WTC11 (cell line): ENCODE measurements at regions not wholly inside any gene's neighbourhood (a gene's known extent, or its start where the extent isn't known, plus 50 kb on each side); places are given as distances from the start of the nearest gene placed in this dataset.

Experiments
- ATF1 ChIP-seq: sonication (generic); formaldehyde crosslinking; IDR thresholded peaks from 2 replicates; pipeline ENCODE4 v1.8.1; 2023; ENCODE audit warnings: mild to moderate bottlenecking, moderate library complexity, missing genetic modification reagents
- CREB1 ChIP-seq: sonication (generic); formaldehyde crosslinking; IDR thresholded peaks from 2 replicates; pipeline ENCODE4 v1.8.0; 2023; ENCODE audit warnings: mild to moderate bottlenecking, missing genetic modification reagents
- FOXK1 ChIP-seq: sonication (generic); formaldehyde crosslinking; IDR thresholded peaks from 2 replicates; pipeline ENCODE4 v1.8.0; 2022; ENCODE audit warnings: mild to moderate bottlenecking, moderate library complexity, missing genetic modification reagents
- JAZF1 ChIP-seq: fragments of 250-450 bp; sonication (Bioruptor Pico); IDR thresholded peaks from 2 replicates; pipeline ENCODE4 v1.9.0; 2021; ENCODE audit warnings: moderate library complexity, mild to moderate bottlenecking, inconsistent platforms
- MXD4 ChIP-seq: fragments of 250-450 bp; sonication (Bioruptor Pico); IDR thresholded peaks from 2 replicates; pipeline ENCODE4 v1.8.0; 2021; ENCODE audit warnings: mild to moderate bottlenecking, moderate library complexity, borderline replicate concordance
- ZNF121 ChIP-seq: sonication (generic); formaldehyde crosslinking; IDR thresholded peaks from 2 replicates; pipeline ENCODE4 v1.8.0; 2023; ENCODE audit warnings: missing genetic modification reagents
- ZNF232 ChIP-seq: sonication (generic); formaldehyde crosslinking; IDR thresholded peaks from 2 replicates; pipeline ENCODE4 v1.8.0; 2022; ENCODE audit warnings: mild to moderate bottlenecking, missing genetic modification reagents
- TF ChIP-seq, protein P1 (sequence below): sonication (generic); formaldehyde crosslinking; IDR thresholded peaks from 2 replicates; pipeline ENCODE4 v1.8.0; 2022; ENCODE audit warnings: mild to moderate bottlenecking, missing genetic modification reagents
- TF ChIP-seq, protein P2 (sequence below): fragments of 200-600 bp; IDR thresholded peaks from 2 replicates; pipeline ENCODE4 v1.8.0; 2022; ENCODE audit warnings: antibody characterized with exemption
- TF ChIP-seq, protein P3 (sequence below): sonication (generic); formaldehyde crosslinking; IDR thresholded peaks from 2 replicates; pipeline ENCODE4 v1.8.0; 2022; ENCODE audit warnings: mild to moderate bottlenecking, missing genetic modification reagents
- TF ChIP-seq, protein P4 (sequence below): sonication (generic); formaldehyde crosslinking; IDR thresholded peaks from 2 replicates; pipeline ENCODE4 v1.8.1; 2022; ENCODE audit warnings: mild to moderate bottlenecking, moderate library complexity, missing genetic modification reagents
- TF ChIP-seq, protein P5 (sequence below): sonication (generic); formaldehyde crosslinking; conservative IDR thresholded peaks from 2 replicates; pipeline ENCODE4 v1.8.1; 2022; ENCODE audit warnings: mild to moderate bottlenecking, missing genetic modification reagents
- TF ChIP-seq, protein P6 (sequence below): sonication (generic); formaldehyde crosslinking; IDR thresholded peaks from 2 replicates; pipeline ENCODE4 v1.8.0; 2023; ENCODE audit warnings: mild to moderate bottlenecking, missing genetic modification reagents

DNA sequence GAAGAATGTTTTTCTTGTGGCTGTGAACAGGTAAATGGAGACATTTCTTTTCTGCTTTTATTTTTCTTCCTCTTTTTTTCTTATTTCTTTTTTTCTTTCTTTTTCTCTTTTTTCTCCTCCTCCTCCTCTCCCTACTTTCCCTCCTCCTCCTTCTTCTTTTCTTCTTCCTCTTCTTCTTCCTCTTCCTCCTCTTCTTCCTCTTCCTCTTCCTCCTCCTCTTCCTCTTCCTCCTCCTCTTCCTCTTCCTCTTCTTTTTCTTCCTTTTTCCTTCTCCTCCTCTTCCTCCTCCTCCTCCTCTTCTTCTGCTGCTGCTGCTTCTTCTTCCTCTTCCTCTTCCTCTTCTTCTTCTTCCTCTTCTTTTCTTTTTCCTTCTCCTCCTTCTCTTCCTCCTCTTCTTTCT lies 65.3 kb upstream of the NTRK2 start:
- TF ChIP-seq, protein P1, sequence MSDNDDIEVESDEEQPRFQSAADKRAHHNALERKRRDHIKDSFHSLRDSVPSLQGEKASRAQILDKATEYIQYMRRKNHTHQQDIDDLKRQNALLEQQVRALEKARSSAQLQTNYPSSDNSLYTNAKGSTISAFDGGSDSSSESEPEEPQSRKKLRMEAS (CRISPR knock-in tag): no peak
- TF ChIP-seq, protein P2, sequence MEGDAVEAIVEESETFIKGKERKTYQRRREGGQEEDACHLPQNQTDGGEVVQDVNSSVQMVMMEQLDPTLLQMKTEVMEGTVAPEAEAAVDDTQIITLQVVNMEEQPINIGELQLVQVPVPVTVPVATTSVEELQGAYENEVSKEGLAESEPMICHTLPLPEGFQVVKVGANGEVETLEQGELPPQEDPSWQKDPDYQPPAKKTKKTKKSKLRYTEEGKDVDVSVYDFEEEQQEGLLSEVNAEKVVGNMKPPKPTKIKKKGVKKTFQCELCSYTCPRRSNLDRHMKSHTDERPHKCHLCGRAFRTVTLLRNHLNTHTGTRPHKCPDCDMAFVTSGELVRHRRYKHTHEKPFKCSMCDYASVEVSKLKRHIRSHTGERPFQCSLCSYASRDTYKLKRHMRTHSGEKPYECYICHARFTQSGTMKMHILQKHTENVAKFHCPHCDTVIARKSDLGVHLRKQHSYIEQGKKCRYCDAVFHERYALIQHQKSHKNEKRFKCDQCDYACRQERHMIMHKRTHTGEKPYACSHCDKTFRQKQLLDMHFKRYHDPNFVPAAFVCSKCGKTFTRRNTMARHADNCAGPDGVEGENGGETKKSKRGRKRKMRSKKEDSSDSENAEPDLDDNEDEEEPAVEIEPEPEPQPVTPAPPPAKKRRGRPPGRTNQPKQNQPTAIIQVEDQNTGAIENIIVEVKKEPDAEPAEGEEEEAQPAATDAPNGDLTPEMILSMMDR: no peak
- TF ChIP-seq, protein P3, sequence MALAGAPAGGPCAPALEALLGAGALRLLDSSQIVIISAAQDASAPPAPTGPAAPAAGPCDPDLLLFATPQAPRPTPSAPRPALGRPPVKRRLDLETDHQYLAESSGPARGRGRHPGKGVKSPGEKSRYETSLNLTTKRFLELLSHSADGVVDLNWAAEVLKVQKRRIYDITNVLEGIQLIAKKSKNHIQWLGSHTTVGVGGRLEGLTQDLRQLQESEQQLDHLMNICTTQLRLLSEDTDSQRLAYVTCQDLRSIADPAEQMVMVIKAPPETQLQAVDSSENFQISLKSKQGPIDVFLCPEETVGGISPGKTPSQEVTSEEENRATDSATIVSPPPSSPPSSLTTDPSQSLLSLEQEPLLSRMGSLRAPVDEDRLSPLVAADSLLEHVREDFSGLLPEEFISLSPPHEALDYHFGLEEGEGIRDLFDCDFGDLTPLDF (CRISPR knock-in tag): no peak
- TF ChIP-seq FOXK1 (CRISPR knock-in tag) (no peak), CREB1 (CRISPR knock-in tag) (no peak), ZNF232 (CRISPR knock-in tag) (no peak), ZNF121 (CRISPR knock-in tag) (no peak), MXD4 (no peak), ATF1 (no peak), JAZF1 (CRISPR knock-in tag) (no peak)
- TF ChIP-seq, protein P4, sequence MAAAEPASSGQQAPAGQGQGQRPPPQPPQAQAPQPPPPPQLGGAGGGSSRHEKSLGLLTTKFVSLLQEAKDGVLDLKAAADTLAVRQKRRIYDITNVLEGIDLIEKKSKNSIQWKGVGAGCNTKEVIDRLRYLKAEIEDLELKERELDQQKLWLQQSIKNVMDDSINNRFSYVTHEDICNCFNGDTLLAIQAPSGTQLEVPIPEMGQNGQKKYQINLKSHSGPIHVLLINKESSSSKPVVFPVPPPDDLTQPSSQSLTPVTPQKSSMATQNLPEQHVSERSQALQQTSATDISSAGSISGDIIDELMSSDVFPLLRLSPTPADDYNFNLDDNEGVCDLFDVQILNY: no peak
- TF ChIP-seq, protein P5, sequence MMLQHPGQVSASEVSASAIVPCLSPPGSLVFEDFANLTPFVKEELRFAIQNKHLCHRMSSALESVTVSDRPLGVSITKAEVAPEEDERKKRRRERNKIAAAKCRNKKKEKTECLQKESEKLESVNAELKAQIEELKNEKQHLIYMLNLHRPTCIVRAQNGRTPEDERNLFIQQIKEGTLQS: no peak
- TF ChIP-seq, protein P6, sequence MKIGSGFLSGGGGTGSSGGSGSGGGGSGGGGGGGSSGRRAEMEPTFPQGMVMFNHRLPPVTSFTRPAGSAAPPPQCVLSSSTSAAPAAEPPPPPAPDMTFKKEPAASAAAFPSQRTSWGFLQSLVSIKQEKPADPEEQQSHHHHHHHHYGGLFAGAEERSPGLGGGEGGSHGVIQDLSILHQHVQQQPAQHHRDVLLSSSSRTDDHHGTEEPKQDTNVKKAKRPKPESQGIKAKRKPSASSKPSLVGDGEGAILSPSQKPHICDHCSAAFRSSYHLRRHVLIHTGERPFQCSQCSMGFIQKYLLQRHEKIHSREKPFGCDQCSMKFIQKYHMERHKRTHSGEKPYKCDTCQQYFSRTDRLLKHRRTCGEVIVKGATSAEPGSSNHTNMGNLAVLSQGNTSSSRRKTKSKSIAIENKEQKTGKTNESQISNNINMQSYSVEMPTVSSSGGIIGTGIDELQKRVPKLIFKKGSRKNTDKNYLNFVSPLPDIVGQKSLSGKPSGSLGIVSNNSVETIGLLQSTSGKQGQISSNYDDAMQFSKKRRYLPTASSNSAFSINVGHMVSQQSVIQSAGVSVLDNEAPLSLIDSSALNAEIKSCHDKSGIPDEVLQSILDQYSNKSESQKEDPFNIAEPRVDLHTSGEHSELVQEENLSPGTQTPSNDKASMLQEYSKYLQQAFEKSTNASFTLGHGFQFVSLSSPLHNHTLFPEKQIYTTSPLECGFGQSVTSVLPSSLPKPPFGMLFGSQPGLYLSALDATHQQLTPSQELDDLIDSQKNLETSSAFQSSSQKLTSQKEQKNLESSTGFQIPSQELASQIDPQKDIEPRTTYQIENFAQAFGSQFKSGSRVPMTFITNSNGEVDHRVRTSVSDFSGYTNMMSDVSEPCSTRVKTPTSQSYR: no peak
